RWPE1 (cell line): ENCODE measurements at regions not wholly inside any gene's neighbourhood (a gene's known extent, or its start where the extent isn't known, plus 50 kb on each side); places are given as distances from the start of the nearest gene placed in this dataset.

ENCODE experiments used
- CTCF ChIA-PET: fragments of 350-600 bp; sonication (Branson Sonifier 250); formaldehyde crosslinking; extraction: SDS; loops from one replicate; lab custom pipeline; 2021; lab: Yijun Ruan, JAX
- POLR2A ChIA-PET: fragments of 400-600 bp; formaldehyde crosslinking; extraction: SDS; loops from one replicate; lab custom pipeline; 2020; ENCODE audit warnings: antibody characterized with exemption; ENCODE audit not compliant: low non-redundant PET; lab: Yijun Ruan, JAX
- DNase-seq: peaks from one replicate; pipeline ENCODE4 v3.0.0; 2012; ENCODE audit warnings: low spot score
- H3K27ac ChIP-seq: fragments of 450-650 bp; 2 replicates; pipeline ENCODE4 v1.5.1; 2017
- CTCF ChIP-seq: fragments of 450-650 bp; conservative IDR thresholded peaks from 2 replicates; pipeline ENCODE4 v1.5.1; 2017; ENCODE audit warnings: low read depth, mild to moderate bottlenecking

GRCh38 chr5:167280111-167280510, 1011.3 kb upstream of the WWC1 start:
- ChIA-PET CTCF (interaction anchor here (0.9 kb wide), 1 partner anchor 13 kb away, joined by 4 read pairs; no protein-coding TSS in a partner anchor), POLR2A (no interaction called here)
- no peak overlapping the region for H3K27ac ChIP-seq
- no peak for TF ChIP-seq CTCF
- no peak for DNase-seq

- CTCF ChIA-PET: interaction anchor here (0.6 to 1.3 kb wide), 3 partner anchors 17 to 1415 kb away, joined by 3 to 4 read pairs (median 4); no protein-coding TSS in a partner anchor
- no peak for DNase-seq
- TF ChIP-seq CTCF: no peak
- POLR2A ChIA-PET: no interaction called here
- H3K27ac ChIP-seq: no peak overlapping the region
These were observed 1009.5 kb upstream of the WWC1 start for GRCh38 chr5:167281925-167282324.

GRCh38 chr5:167283691-167284090, 1007.8 kb upstream of the WWC1 start:
- TF ChIP-seq CTCF: no peak
- DNase-seq: no peak
- CTCF ChIA-PET: no interaction called here
- H3K27ac ChIP-seq: no peak overlapping the region
- POLR2A ChIA-PET: no interaction called here

GRCh38 chr5:167284222-167284890, 1007.1 kb upstream of the WWC1 start:
- ChIA-PET CTCF (interaction anchor here (0.6 kb wide), 1 partner anchor 27 kb away, joined by 3 read pairs; no protein-coding TSS in a partner anchor), POLR2A (no interaction called here)
- no peak for TF ChIP-seq CTCF
- peak; percentile 18 for DNase-seq
- H3K27ac ChIP-seq: no peak overlapping the region

- TF ChIP-seq CTCF: no peak
- ChIA-PET POLR2A (no interaction called here), CTCF (no interaction called here)
- DNase-seq: no peak
- H3K27ac ChIP-seq: no peak overlapping the region
These were observed 1005.9 kb upstream of the WWC1 start for GRCh38 chr5:167285591-167285990.

GRCh38 chr5:167286891-167287290, 1004.6 kb upstream of the WWC1 start:
- CTCF ChIA-PET: interaction anchor here (0.6 kb wide), 1 partner anchor 14 kb away, joined by 3 read pairs; no protein-coding TSS in a partner anchor
- H3K27ac ChIP-seq: no peak overlapping the region
- POLR2A ChIA-PET: no interaction called here
- no peak for TF ChIP-seq CTCF
- DNase-seq: no peak
